ENCODE measurements at regions not wholly inside any gene's neighbourhood (a gene's known extent, or its start where the extent isn't known, plus 50 kb on each side); places are given as distances from the start of the nearest gene placed in this dataset.

GRCh38 chr1:221241592-221241991, 362.3 kb downstream of the HLX start:
- TF ChIP-seq CTCF (IDR thresholded peaks at IDR 0.05) (no peak), EZH2 (IDR thresholded peaks at IDR 0.05; ENCODE audit: borderline replicate concordance, insufficient read depth, low read depth, low read length, poor library complexity, severe bottlenecking) (no peak)

Data from B cell (primary cell).